ENCODE measurements at regions not wholly inside any gene's neighbourhood (a gene's known extent, or its start where the extent isn't known, plus 50 kb on each side); places are given as distances from the start of the nearest gene placed in this dataset.

- TF ChIP-seq POLR2A (IDR thresholded peaks at IDR 0.05; ENCODE audit: extremely low read depth, insufficient read length) (no peak), CTCF (IDR thresholded peaks at IDR 0.05; ENCODE audit: low read depth, low read length) (no peak), MYC (IDR thresholded peaks at IDR 0.05; ENCODE audit: low read depth, low read length) (no peak)
Measured at GRCh38 chr6:127404133-127404532, 55.1 kb downstream of the KIAA0408 start.
